ENCODE measurements at regions not wholly inside any gene's neighbourhood (a gene's known extent, or its start where the extent isn't known, plus 50 kb on each side); places are given as distances from the start of the nearest gene placed in this dataset.

GRCh38 chr7:82592416-82592815, 148.8 kb upstream of the CACNA2D1 start:
- no peaks in the 10 kb centered on the region for H3K27me3 ChIP-seq (ENCODE audit: insufficient read depth)
- H3K9ac ChIP-seq: no peak overlapping the region
- no peaks in the 10 kb centered on the region for H3K9me3 ChIP-seq
- H3K36me3 ChIP-seq (replicated peaks in 1 of 2; ENCODE audit: control insufficient read depth in 1 of 2, insufficient read depth in 2 of 2, low read length in 1 of 2): no peaks in the 10 kb centered on the region
- no peaks in the 10 kb centered on the region for H3K79me2 ChIP-seq (ENCODE audit: insufficient read depth)
- no peak overlapping the region for H3K27ac ChIP-seq (ENCODE audit: low read depth in 2 of 2, low read length in 1 of 2)
- H3K4me2 ChIP-seq: no peak overlapping the region
- H3K4me3 ChIP-seq (ENCODE audit: low read depth in 2 of 2, low read length in 1 of 2): no peak overlapping the region
- peaks cover 0 to 6% of the 10 kb centered on the region in 2 experiments; a peak in 3 of 4 replicates for H3K4me1 ChIP-seq (ENCODE audit: control insufficient read depth in 1 of 2, insufficient read depth in 2 of 2, low read depth in 1 of 2, low read length in 1 of 2)
- ChIA-PET CTCF (interaction anchor here (1.0 to 1.1 kb wide), 2 partner anchors 13 to 432 kb away, joined by 3 read pairs; no protein-coding TSS in a partner anchor), POLR2A (no interaction called here)
- no peak for DNase-seq
- no peaks in the 10 kb centered on the region for H3K9me2 ChIP-seq
- H4K20me1 ChIP-seq (ENCODE audit: insufficient read depth): no peaks in the 10 kb centered on the region
- 80% methylated on average over 1 of the region's 1 CpG for WGBS (ENCODE audit: low lambda C conversion rate)
- TF ChIP-seq MEF2A (IDR thresholded peaks at IDR 0.05; ENCODE audit: borderline replicate concordance, low read depth) (no peak), REST (IDR thresholded peaks at IDR 0.05; ENCODE audit: low read depth, low read length) (no peak), YY1 (IDR thresholded peaks at IDR 0.05; ENCODE audit: low read depth) (no peak), SIN3A (IDR thresholded peaks at IDR 0.05; ENCODE audit: borderline replicate concordance, low read depth, low read length) (no peak), USF2 (IDR thresholded peaks at IDR 0.05; ENCODE audit: borderline replicate concordance, low read depth, low read length) (no peak), TCF12 (IDR thresholded peaks at IDR 0.05) (no peak), SMC3 (IDR thresholded peaks at IDR 0.05; ENCODE audit: low read depth, low read length) (no peak), ZBTB33 (IDR thresholded peaks at IDR 0.05; ENCODE audit: borderline replicate concordance, low read depth) (no peak), MXI1 (IDR thresholded peaks at IDR 0.05; ENCODE audit: low read depth, low read length) (no peak)
- TF ChIP-seq, protein P1, sequence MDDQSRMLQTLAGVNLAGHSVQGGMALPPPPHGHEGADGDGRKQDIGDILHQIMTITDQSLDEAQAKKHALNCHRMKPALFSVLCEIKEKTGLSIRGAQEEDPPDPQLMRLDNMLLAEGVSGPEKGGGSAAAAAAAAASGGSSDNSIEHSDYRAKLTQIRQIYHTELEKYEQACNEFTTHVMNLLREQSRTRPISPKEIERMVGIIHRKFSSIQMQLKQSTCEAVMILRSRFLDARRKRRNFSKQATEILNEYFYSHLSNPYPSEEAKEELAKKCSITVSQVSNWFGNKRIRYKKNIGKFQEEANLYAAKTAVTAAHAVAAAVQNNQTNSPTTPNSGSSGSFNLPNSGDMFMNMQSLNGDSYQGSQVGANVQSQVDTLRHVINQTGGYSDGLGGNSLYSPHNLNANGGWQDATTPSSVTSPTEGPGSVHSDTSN (IDR thresholded peaks at IDR 0.05): no peak
- H2AFZ ChIP-seq (ENCODE audit: low read depth): no peak overlapping the region
- H3F3A ChIP-seq (replicated peaks; ENCODE audit: insufficient read depth): no peaks in the 10 kb centered on the region
